Neuron (in vitro differentiated cells): ENCODE measurements at regions not wholly inside any gene's neighbourhood (a gene's known extent, or its start where the extent isn't known, plus 50 kb on each side); places are given as distances from the start of the nearest gene placed in this dataset.

Experiments
- H2AFZ ChIP-seq: one replicate; pipeline ENCODE4 v1.6.1; 2013; ENCODE audit warnings: low read depth, mild to moderate bottlenecking, inconsistent platforms, low read length, moderate library complexity
- H3K27me3 ChIP-seq: one replicate; pipeline ENCODE4 v1.6.1; 2013; ENCODE audit warnings: low read length; ENCODE audit not compliant: insufficient read depth
- H3K36me3 ChIP-seq: one replicate; pipeline ENCODE4 v1.6.1; 2013; ENCODE audit warnings: low read length; ENCODE audit not compliant: insufficient read depth
- H3K4me1 ChIP-seq: one replicate; pipeline ENCODE4 v1.6.1; 2013; ENCODE audit warnings: low read length; ENCODE audit not compliant: insufficient read depth
- H3K4me3 ChIP-seq: 2 replicates; pipeline ENCODE4 v1.5.1; 2013; ENCODE audit warnings: mild to moderate bottlenecking, low read length, moderate library complexity
- H3K9me3 ChIP-seq: one replicate; pipeline ENCODE4 v1.6.1; 2013; ENCODE audit warnings: low read length

DNA sequence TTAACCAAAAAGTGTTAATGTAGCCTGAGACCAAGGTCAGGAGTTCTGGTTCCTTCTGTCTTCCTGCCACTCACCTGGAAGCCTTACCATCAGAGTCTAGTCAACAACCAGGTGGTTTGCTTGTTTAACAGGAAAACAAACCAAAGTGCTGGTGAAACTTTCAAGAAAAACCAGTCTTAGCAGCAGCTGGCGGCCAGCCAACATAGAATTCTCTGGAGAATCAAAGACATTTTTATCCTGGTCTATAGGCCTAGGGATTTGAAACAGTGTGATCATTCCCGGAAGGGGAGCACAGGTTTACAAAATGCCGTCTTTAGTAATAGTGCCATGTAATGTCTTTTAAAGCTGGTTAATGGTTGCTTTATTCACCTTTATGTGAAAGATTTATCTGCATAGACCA is 146.6 kb upstream of the AKIRIN2 start:
- Histone ChIP-seq H3K4me1 (no peaks in the 10 kb centered on the region), H3K36me3 (no peaks in the 10 kb centered on the region), H3K4me3 (no peak overlapping the region)

DNA sequence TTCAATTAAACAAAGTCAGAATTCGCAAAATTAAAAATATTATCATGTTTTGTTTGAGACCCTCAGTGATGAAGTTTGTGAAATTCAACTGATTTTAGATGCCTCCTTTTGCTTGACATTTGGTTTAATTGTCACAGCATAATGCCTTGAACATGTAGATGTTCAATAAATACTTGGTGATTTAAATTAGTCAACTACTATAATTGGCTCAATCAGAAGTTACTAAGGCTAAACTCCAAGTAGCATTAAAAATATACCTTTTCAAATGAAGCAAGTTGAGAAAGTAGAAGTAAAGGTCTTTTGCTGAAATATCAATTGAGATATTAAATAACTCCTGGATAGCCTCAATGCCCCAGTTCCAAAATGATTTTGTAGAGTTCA is 145.8 kb upstream of the AKIRIN2 start:
- Histone ChIP-seq H3K36me3 (no peaks in the 10 kb centered on the region), H3K27me3 (peaks cover 2% of the 10 kb centered on the region), H3K4me3 (no peak overlapping the region), H3K4me1 (no peaks in the 10 kb centered on the region), H2AFZ (no peak overlapping the region), H3K9me3 (no peaks in the 10 kb centered on the region)

More for the DNA sequence above, 146.6 kb upstream of the AKIRIN2 start:
- Histone ChIP-seq H3K27me3 (peaks cover 2% of the 10 kb centered on the region), H2AFZ (no peak overlapping the region), H3K9me3 (no peaks in the 10 kb centered on the region)

DNA sequence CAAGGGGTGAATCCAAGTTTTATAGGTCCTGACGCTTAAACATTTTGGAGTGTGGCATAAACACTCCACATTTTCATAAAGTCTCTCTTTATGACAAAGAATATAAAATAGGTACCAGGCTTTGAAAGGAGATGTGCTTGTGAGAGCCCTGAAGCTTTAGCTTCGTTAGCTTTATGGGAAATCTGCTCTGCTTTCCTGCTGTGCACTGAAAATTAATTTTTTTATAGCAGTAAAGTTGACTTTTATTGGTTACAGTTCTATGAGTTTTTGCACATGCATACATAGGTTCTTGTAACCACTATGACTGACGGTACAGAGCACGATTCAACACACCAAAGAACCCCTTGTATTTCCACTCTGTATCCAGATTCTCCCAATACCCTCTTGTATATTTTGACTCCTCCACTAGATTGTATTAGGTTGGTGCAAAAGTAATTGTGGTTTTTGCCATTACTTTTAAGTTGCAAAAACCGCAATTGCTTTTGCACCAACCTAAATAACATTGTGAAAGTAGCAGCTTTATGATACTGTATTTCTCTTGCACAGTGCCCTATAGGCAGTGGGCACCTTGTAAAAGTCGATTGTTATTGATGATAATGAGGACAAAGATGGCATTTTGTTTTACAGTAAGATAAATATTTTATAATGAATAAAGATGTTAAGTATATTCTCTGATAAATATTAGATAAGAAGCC is 145.2 kb upstream of the AKIRIN2 start:
- Histone ChIP-seq H3K9me3 (no peaks in the 10 kb centered on the region), H3K4me1 (no peaks in the 10 kb centered on the region), H3K27me3 (peaks cover 2% of the 10 kb centered on the region), H2AFZ (no peak overlapping the region), H3K4me3 (no peak overlapping the region), H3K36me3 (no peaks in the 10 kb centered on the region)

DNA sequence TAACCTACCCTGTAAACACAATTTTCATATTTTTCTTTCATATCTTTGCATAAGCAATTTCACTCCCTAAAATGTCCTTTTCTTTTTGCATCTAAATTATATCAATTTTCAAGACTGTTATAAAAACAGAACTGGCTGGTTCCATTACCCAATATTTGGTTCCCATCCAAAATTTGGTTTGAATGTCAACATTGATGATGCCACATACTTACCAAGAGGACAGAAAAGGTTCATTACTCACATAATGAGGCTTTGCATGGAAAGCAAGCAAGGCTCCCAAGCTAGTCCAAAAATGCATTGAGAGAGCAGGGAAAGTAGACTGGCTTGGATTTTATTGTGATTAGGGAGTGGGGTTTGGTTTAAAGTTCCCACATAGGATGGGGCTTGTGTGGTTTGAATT is 144.4 kb upstream of the AKIRIN2 start:
- Histone ChIP-seq H3K36me3 (no peaks in the 10 kb centered on the region), H3K4me3 (no peak overlapping the region), H2AFZ (no peak overlapping the region), H3K4me1 (no peaks in the 10 kb centered on the region), H3K9me3 (no peaks in the 10 kb centered on the region), H3K27me3 (peaks cover 2% of the 10 kb centered on the region)

DNA sequence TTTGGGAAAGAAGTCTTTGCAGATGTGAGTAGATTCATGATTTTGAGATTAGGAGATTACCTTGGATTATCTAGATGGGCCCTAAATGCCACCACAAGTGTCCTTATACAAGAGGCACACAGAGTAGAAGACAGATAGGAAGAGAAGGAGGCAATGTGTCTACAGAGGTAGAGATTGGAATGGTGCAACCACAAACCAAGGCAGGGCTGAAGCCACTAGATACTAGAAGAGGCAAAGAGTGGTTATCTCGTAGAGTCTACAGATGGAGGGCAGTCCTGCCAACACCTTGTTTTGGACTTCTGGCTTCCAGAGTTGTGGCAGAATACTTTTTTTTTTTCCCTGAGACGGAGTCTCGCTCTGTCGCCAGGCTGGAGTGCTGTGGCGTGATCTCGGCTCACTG is 138.3 kb upstream of the AKIRIN2 start:
- Histone ChIP-seq H3K4me1 (no peaks in the 10 kb centered on the region), H2AFZ (no peak overlapping the region), H3K4me3 (no peak overlapping the region), H3K27me3 (no peaks in the 10 kb centered on the region), H3K36me3 (no peaks in the 10 kb centered on the region), H3K9me3 (no peaks in the 10 kb centered on the region)

DNA sequence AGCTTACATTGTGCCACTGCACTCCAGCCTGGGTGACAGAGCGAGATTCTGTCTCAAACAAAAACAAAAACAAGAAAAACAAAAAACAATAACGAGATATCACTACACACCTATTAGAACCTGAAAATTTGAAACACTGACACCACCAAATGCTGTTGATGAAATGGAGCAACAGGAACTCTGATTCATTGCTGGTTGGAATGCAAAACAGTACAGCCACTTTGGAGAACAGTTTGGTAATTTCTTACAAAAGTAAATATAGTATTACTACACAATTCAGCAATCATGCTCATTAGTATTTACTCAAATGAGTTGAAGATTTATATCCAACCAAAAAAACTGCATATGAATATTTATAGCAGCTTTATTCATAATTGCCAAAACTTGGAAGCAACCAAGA is 135.8 kb upstream of the AKIRIN2 start:
- H2AFZ ChIP-seq = no peak overlapping the region
- H3K4me1 ChIP-seq = no peaks in the 10 kb centered on the region
- H3K36me3 ChIP-seq = no peaks in the 10 kb centered on the region
- H3K4me3 ChIP-seq = no peak overlapping the region
- no peaks in the 10 kb centered on the region for H3K27me3 ChIP-seq
- no peaks in the 10 kb centered on the region for H3K9me3 ChIP-seq

DNA sequence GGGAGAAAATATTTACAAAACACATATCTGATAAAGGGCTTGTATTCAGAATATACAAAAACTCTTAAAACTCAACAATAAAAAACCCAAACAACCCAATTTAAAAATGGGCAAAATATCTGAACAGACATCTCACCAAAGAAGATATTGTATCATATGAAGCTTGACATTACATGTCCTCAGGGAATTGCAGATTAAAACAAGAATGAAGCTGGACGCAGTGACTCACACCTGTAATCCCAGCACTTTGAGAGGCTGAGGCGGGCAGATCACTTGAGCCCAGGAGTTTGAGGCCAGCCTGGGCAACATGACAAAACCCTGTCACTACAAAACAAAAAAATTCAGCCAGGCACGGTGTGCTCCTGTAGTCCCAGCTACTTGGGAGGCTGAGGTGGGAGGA is 135.4 kb upstream of the AKIRIN2 start:
- no peaks in the 10 kb centered on the region for H3K27me3 ChIP-seq
- H3K36me3 ChIP-seq = no peaks in the 10 kb centered on the region
- no peaks in the 10 kb centered on the region for H3K9me3 ChIP-seq
- no peak overlapping the region for H2AFZ ChIP-seq
- peaks cover under 1% of the 10 kb centered on the region for H3K4me1 ChIP-seq
- H3K4me3 ChIP-seq = no peak overlapping the region

DNA sequence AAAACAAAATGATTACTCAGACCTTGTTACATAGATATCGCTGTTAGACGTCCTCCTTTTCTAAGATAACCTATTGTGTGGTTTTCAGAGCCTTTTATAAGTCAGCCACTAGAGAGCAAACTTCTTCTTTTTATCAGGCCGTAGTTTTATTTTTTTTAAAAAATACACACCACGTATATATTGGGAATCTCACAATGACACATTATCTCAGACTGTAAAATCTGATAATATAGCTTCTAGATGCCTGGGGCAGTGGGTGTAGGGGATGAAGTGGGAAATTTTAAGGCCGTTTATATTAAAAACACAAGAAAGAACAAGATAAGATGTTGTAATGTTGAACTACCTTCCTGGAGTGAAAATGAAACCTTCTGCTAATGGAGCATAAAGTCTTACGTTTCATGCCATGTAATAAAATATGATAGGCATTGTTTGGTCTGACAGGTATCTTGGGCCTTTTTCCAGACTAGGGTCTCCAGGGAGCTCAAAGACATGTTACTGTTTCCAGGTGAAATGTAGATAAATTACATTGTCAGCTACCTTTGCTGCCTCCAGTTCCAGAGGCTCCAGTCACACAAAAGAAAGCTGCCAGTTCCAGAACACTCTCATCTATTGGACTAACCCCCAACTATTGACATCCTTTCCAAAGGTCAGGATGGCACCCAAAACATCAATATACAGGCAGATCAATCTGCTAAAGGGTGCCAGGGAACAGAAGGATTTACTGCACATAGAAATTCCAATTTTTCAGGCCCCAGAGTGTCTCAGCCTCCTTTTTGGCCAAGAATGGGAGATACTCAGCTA is 130.2 kb upstream of the AKIRIN2 start:
- Histone ChIP-seq H3K36me3 (no peaks in the 10 kb centered on the region), H3K4me1 (peaks cover 10% of the 10 kb centered on the region), H3K9me3 (peaks cover 2% of the 10 kb centered on the region), H3K27me3 (no peaks in the 10 kb centered on the region), H2AFZ (peak overlapping the region; percentile 46), H3K4me3 (no peak overlapping the region)

DNA sequence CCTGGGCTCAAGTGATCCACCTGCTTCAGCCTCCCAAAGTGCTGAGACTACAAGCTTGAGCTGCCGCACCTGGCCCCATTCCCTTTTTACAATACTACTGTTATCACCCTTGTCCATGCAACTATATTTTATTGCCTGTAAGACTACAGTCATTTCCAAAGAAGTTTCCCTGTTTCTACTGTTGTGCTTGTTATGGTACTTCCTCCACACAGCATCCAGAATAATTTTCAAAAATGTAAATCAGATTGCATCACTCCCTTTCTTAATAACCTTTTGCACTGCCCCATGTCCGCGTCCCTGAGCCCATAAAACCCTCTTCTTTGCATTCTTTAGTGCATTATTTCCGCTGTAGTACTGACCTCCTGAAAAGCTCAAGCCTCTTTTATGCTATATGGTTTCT is 128.9 kb upstream of the AKIRIN2 start:
- H3K36me3 ChIP-seq = no peaks in the 10 kb centered on the region
- H3K4me3 ChIP-seq = no peak overlapping the region

DNA sequence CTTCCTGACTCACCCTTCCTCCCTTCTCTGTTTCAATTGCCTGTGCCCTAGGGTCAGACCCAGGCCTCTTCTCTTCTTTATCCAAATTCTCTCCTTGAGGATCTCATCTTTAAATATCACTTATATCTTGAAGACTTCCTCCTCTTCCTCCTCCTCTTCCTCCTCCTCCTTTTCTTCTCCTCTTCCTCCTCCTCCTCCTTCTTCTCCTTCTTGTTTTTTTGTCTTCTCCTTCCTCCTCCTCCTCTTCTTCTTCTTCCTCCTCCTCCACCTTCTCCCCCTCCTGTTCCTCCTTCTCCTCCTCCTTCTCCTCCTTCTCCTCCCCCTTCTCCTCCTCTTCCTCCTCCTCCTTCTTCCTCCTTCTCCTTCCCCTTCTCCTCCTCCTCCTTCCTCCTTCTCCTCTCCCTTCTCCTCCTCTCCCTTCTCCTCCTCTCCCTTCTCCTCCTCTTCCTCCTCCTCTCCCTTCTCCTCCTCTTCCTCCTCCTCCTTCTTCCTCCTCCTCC is 127.6 kb upstream of the AKIRIN2 start:
- Histone ChIP-seq H3K4me3 (no peak overlapping the region), H2AFZ (no peak overlapping the region), H3K36me3 (no peaks in the 10 kb centered on the region), H3K9me3 (peaks cover 2% of the 10 kb centered on the region), H3K4me1 (peaks cover 10% of the 10 kb centered on the region), H3K27me3 (no peaks in the 10 kb centered on the region)

More for the DNA sequence above, 128.9 kb upstream of the AKIRIN2 start:
- Histone ChIP-seq H3K4me1 (peaks cover 10% of the 10 kb centered on the region), H3K9me3 (peaks cover 2% of the 10 kb centered on the region), H2AFZ (no peak overlapping the region), H3K27me3 (no peaks in the 10 kb centered on the region)

DNA sequence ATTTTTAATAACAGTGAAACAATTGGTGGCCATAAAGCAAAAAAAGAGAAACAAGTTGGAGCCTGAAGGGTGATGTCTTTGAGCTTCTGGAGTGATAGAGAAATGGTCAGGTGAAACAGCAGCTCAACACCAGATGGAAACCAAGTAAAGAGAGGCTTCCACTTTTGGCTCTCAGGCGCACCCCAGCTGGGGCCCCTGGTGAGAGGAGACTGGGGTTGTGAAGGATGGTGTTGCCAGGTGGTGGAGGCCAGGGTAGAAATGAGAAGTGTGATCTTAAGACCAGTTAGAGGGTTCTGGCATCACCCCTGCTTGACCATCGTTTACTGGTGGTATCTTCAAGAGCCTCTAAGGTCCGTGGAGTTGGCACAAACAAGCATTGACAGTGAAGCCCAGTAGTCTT is 126.0 kb upstream of the AKIRIN2 start:
- Histone ChIP-seq H3K27me3 (no peaks in the 10 kb centered on the region), H3K4me1 (peaks cover 10% of the 10 kb centered on the region), H3K9me3 (peaks cover 2% of the 10 kb centered on the region)

DNA sequence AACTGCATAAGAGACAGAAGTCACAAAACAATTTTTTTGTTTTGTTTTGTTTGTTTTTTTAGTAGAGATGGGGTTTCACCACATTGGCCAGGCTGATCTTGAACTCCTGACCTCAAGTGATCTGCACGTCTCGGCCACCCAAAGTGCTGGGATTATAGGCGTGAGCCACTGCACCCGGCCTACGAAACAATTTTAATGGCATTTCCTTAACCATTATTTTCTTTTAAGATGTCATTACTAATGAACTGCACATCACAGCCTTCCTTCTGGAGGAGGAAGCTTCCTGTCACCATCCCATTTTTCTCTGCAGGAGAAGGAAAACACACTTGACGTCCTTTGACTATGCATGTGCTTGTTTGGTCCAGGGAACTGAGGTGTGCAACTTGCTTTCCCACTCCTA is 125.3 kb upstream of the AKIRIN2 start:
- Histone ChIP-seq H3K36me3 (no peaks in the 10 kb centered on the region), H2AFZ (no peak overlapping the region), H3K27me3 (no peaks in the 10 kb centered on the region), H3K4me1 (peaks cover 9% of the 10 kb centered on the region), H3K4me3 (no peak overlapping the region), H3K9me3 (peaks cover 2% of the 10 kb centered on the region)

More for the DNA sequence above, 126.0 kb upstream of the AKIRIN2 start:
- Histone ChIP-seq H3K4me3 (no peak overlapping the region), H3K36me3 (no peaks in the 10 kb centered on the region), H2AFZ (no peak overlapping the region)

DNA sequence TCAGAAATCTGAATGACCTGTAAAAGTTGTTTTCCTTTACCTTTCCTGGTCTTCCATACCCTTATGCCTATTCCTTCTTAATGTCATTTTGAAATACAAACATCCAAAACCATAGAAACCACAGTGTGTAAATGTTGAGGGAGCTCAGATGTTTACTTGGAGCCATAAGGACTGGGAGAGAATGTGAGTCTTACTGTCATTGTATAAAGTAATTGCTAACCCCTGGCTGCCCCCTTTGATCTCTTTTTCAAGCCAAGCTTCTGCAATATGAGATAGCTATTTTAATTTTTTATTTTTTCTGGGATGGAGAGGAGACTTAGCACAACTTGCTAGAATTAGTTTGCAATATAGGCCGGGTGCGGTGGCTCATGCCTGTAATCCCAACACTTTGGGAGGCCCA is 124.4 kb upstream of the AKIRIN2 start:
- Histone ChIP-seq H3K4me3 (no peak overlapping the region), H2AFZ (no peak overlapping the region), H3K36me3 (no peaks in the 10 kb centered on the region), H3K9me3 (peaks cover 2% of the 10 kb centered on the region), H3K4me1 (peaks cover 6% of the 10 kb centered on the region), H3K27me3 (no peaks in the 10 kb centered on the region)
